ENCODE measurements at regions not wholly inside any gene's neighbourhood (a gene's known extent, or its start where the extent isn't known, plus 50 kb on each side); places are given as distances from the start of the nearest gene placed in this dataset.

GRCh38 chr9:27712806-27713205 is 139.5 kb upstream of the C9orf72 start:
- Mint-ChIP-seq H3K27ac (no peak overlapping the region), H3K36me3 (no peaks in the 10 kb centered on the region), H3K9me3 (peaks cover 0 to 4% of the 10 kb centered on the region in 2 donors)
- no peak for ATAC-seq
- DNase-seq (ENCODE audit: low spot score in 2 of 2) = no peak

GRCh38 chr9:27714388-27714787 is 141.1 kb upstream of the C9orf72 start:
- Mint-ChIP-seq H3K36me3 (no peaks in the 10 kb centered on the region), H3K27ac (no peak overlapping the region), H3K9me3 (peaks cover 0 to 2% of the 10 kb centered on the region in 2 donors)
- no peak for ATAC-seq
- DNase-seq (ENCODE audit: low spot score in 2 of 2) = no peak

- no peaks in the 10 kb centered on the region for H3K36me3 Mint-ChIP-seq
- H3K27ac Mint-ChIP-seq = no peak overlapping the region
- DNase-seq (ENCODE audit: low spot score in 2 of 2) = no peak
- no peak for ATAC-seq
- H3K9me3 Mint-ChIP-seq = no peaks in the 10 kb centered on the region
Observed at GRCh38 chr9:27715651-27716050, 142.4 kb upstream of the C9orf72 start.

DNA sequence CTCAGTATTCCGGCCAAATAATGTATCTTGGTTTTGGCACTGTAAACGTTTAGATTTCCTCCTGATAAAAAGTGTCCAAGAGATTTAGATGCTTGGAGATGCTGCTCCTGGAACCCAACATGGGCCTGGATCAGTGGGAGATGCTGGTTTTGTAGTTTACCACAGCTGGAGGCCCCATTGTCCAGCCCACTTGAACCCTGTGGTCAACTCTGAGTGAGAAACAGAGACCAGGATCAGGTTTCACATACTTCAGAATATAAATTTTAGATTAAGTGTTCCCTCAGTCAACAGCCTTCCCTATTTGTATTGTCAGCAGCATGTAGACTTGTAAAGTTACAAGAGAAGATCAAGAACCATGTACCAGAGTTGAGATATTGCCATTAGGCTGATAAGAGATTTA is 144.7 kb upstream of the C9orf72 start:
- Mint-ChIP-seq H3K27ac (no peak overlapping the region), H3K9me3 (no peaks in the 10 kb centered on the region), H3K36me3 (no peaks in the 10 kb centered on the region)
- DNase-seq (ENCODE audit: low spot score in 2 of 2) (no peak), ATAC-seq (no peak)

- Mint-ChIP-seq H3K27ac (no peak overlapping the region), H3K9me3 (no peaks in the 10 kb centered on the region), H3K36me3 (no peaks in the 10 kb centered on the region)
- DNase-seq (ENCODE audit: low spot score in 2 of 2) (no peak), ATAC-seq (no peak)
Observed at GRCh38 chr9:27719711-27720110, 146.4 kb upstream of the C9orf72 start.

DNA sequence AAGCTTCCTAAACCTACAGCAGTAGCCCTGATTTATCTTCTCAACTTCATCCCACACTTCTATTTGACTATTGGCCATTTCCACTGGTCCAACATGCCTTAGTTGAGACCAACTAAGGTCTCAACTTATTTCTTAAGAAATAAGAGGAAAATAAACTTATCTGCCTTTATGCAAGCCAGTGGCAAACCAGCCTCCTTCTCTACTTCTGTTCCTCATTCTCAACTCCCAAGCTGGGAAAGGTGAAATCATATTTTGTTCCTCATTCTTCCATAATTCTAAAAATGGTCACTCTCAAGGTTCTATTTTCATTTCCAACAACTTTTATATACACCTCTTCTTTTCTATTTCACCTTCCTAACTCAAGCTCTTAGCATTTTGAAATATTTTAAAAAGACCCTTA is 149.6 kb upstream of the C9orf72 start:
- Mint-ChIP-seq H3K36me3 (no peaks in the 10 kb centered on the region), H3K27ac (no peak overlapping the region), H3K9me3 (no peaks in the 10 kb centered on the region)
- no peak for DNase-seq (ENCODE audit: low spot score in 2 of 2)
- no peak for ATAC-seq

DNA sequence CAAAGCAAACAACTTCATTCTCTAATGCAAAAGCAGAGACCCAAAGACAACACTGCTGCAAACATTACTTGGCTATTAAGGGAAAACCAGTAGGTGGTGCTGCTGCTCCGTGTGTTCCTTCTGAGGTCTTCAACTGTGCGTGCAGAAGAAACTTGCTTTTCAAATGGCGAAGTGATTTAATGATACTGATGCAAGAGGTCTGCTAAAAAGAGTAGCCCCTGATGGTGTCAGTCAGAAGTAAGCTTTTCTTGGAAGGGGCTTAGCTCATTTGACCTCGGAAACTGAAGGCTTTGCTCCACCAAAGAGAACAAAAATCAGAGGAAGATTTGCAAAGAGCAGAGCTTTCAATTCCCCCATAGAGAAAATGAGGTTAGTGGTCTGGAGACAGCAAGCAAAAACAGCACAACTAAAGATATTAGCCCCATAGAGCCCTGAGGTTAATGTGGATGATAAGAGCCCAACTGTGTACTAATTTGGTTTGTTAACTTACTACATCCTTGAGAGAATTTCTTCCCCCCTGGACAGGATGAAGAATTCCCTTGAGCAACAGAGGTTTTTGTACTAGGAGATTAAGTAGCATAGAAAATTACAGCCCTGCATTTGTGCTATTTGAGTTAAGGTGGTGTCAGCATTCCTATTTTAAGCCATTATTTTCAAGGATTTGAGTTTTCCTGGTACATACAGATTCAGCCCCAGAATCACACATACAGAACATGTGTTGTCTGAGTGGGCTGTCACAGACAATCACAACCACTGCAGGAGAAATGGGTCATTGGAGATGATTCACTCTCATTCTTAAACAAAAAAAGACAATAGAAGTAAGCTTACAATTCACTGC is 153.2 kb upstream of the C9orf72 start:
- Mint-ChIP-seq H3K9me3 (no peaks in the 10 kb centered on the region), H3K27ac (no peak overlapping the region), H3K36me3 (no peaks in the 10 kb centered on the region)
- peak in 1 of 2 donors; percentile 25 for DNase-seq (ENCODE audit: low spot score in 2 of 2)
- peak in 1 of 2 donors; percentile 68 for ATAC-seq

GRCh38 chr9:27732494-27732893 is 159.2 kb upstream of the C9orf72 start:
- Mint-ChIP-seq H3K27ac (no peak overlapping the region), H3K9me3 (peaks cover 0 to 13% of the 10 kb centered on the region in 2 donors), H3K36me3 (no peaks in the 10 kb centered on the region)
- peak; percentile 39 to 80 for ATAC-seq
- DNase-seq (ENCODE audit: low spot score in 2 of 2) = no peak

DNA sequence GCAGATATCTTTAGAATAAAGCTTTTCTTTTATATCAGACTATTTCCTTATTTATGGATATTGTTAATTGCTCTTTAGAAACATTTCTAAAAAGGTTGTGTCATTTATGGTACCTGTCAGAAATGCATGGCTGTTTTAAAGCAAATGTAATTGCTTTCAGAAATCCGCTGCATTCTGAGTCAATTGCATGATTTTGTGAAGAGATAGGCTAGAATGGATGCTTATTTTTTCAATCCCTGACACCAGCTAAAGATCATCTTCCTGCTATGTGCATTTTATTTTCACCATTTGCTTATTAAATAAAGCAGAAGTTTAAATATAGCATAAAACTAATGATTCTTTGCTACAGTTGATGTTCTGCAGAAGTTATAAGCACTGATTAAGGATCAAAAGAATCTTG is 170.2 kb upstream of the C9orf72 start:
- Mint-ChIP-seq H3K36me3 (peaks cover 0 to 11% of the 10 kb centered on the region in 2 donors), H3K9me3 (peaks cover 12 to 18% of the 10 kb centered on the region in 2 donors), H3K27ac (no peak overlapping the region)
- DNase-seq (ENCODE audit: low spot score in 2 of 2) (no peak), ATAC-seq (no peak)

- DNase-seq (ENCODE audit: low spot score in 2 of 2) (no peak), ATAC-seq (no peak)
- Mint-ChIP-seq H3K36me3 (no peaks in the 10 kb centered on the region), H3K9me3 (no peaks in the 10 kb centered on the region), H3K27ac (no peak overlapping the region)
Observed at GRCh38 chr9:27747450-27747849, 174.2 kb upstream of the C9orf72 start.

GRCh38 chr9:27749838-27750237 is 176.6 kb upstream of the C9orf72 start:
- no peak for ATAC-seq
- Mint-ChIP-seq H3K36me3 (no peaks in the 10 kb centered on the region), H3K9me3 (no peaks in the 10 kb centered on the region), H3K27ac (no peak overlapping the region)
- no peak for DNase-seq (ENCODE audit: low spot score in 2 of 2)

- ATAC-seq (no peak), DNase-seq (ENCODE audit: low spot score in 2 of 2) (no peak)
- H3K36me3 Mint-ChIP-seq = no peaks in the 10 kb centered on the region
- no peaks in the 10 kb centered on the region for H3K9me3 Mint-ChIP-seq
- no peak overlapping the region for H3K27ac Mint-ChIP-seq
Observed at GRCh38 chr9:27750566-27750965, 177.3 kb upstream of the C9orf72 start.

DNA sequence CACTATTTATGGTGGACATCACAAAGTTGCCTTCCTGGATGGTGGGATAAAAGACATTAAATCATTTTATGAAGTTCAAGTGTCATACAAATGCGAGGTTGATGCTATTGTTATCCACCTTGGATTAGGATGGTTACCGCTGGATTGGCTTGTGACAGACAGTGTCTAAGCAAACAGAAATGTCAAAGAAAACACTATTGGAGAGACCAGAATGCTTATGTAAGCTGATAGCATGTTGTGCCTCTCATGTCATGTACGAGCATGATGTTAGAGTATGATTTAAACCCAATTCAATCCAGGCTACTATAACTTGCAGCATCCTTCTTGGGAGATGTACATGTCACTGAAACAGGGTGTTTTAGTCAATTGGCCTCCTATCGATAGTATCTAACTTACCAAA is 178.8 kb upstream of the C9orf72 start:
- Mint-ChIP-seq H3K9me3 (no peaks in the 10 kb centered on the region), H3K36me3 (no peaks in the 10 kb centered on the region), H3K27ac (no peak overlapping the region)
- ATAC-seq (no peak), DNase-seq (ENCODE audit: low spot score in 2 of 2) (no peak)

DNA sequence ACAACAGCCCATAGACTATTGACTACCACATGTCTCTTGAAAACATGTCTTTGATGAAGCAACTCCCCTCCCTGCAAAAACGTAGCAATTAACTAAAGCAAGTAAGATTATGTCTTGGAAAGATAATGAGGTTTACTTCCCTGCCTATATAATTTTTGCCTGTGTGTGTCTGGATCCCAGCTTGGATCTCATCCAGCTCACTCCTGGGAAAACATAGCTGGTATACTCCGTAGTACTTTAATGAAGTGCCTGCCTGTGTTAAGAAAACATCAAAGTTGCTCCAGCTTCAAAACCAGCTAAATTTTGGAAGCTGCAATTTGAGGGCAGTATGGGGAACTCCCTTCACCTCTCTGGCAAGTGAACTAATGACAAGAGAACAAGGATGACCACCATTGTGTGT is 182.6 kb upstream of the C9orf72 start:
- no peak for DNase-seq (ENCODE audit: low spot score in 2 of 2)
- ATAC-seq = no peak
- Mint-ChIP-seq H3K36me3 (no peaks in the 10 kb centered on the region), H3K9me3 (no peaks in the 10 kb centered on the region), H3K27ac (no peak overlapping the region)

GRCh38 chr9:27756418-27756817 is 183.1 kb upstream of the C9orf72 start:
- Mint-ChIP-seq H3K27ac (no peak overlapping the region), H3K36me3 (no peaks in the 10 kb centered on the region), H3K9me3 (no peaks in the 10 kb centered on the region)
- DNase-seq (ENCODE audit: low spot score in 2 of 2) (no peak), ATAC-seq (no peak)

DNA sequence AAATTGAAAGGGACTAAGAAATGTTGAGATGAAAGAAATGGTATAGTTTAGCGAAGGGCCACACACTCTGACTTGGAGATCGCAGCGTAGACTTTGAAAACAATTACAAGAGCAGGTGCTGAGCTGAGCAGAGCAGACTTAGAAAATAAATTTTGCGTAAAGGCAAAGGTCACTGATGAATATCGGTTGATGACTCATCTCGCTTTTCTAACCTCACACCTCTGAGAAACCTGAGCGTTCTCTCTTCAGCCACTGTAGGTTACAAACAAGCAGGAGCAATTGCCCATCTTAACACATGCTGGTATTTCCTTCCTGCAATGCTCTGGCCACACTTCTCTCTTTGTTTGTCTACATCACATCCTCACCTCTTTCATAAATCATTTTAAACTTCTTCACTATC is 190.6 kb upstream of the C9orf72 start:
- no peaks in the 10 kb centered on the region for H3K36me3 Mint-ChIP-seq
- no peak overlapping the region for H3K27ac Mint-ChIP-seq
- H3K9me3 Mint-ChIP-seq = no peaks in the 10 kb centered on the region
- ATAC-seq (no peak), DNase-seq (ENCODE audit: low spot score in 2 of 2) (no peak)

DNA sequence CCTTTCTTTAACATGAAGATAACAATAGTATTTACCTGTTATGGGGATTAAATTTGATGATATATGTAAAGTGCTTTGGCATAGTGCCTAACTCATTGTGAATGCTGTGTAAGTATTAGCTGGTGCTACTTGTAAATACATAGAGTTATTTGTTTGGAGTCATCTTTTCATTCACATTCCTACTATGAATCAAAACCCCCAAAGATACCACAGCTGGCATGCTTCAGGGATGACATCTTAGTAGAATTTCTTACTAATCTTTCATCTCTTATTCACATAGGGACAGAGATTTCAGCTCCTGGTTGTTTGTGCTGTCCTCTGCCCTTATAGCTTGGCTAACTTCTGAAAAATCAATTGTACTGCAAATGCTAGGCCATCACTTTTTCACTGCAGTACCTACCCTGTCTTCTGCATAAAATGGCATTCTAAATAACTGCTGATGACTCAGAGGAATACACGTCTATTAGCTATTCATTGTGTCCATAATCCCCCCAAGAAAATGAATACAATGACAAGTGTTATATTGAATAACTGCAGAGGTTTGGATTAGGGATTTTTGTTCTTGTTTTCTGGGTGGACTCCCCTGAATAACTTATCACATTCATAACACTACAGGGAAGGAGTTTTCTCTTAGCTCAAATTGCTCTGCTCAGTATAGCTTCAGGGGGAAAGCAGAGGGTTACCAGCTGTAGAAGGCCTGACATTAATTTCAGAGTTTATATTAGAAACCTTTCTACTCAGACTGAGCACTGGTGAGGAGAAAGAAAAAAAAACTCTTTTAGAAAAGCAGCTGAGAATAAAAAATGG is 192.2 kb upstream of the C9orf72 start:
- peak in 1 of 2 donors; percentile 41 for ATAC-seq
- DNase-seq (ENCODE audit: low spot score in 2 of 2) = no peak
- Mint-ChIP-seq H3K36me3 (no peaks in the 10 kb centered on the region), H3K9me3 (no peaks in the 10 kb centered on the region), H3K27ac (no peak overlapping the region)
